GM18517 (cell line): ENCODE measurements at regions not wholly inside any gene's neighbourhood (a gene's known extent, or its start where the extent isn't known, plus 50 kb on each side); places are given as distances from the start of the nearest gene placed in this dataset.

Experiments used
- ATAC-seq: cut with Tn5 transposase; IDR thresholded peaks from one replicate; pipeline ENCODE4 v1.9.1; 2021; ENCODE audit warnings: mild to moderate bottlenecking, moderate library complexity; ENCODE audit not compliant: unreplicated experiment

GRCh38 chr4:22988526-22988925 is 295.8 kb downstream of the GBA3 start:
- no peak for ATAC-seq

- ATAC-seq, result no peak
These were observed 295.1 kb downstream of the GBA3 start for GRCh38 chr4:22987870-22988269.

- ATAC-seq, result no peak
These were observed 294.1 kb downstream of the GBA3 start for GRCh38 chr4:22986881-22987280.

GRCh38 chr4:22986262-22986661 is 293.5 kb downstream of the GBA3 start:
- no peak for ATAC-seq

GRCh38 chr4:22984390-22984789 is 291.7 kb downstream of the GBA3 start:
- no peak for ATAC-seq

GRCh38 chr4:22978656-22979055 is 285.9 kb downstream of the GBA3 start:
- no peak for ATAC-seq

GRCh38 chr4:22970665-22971064 is 277.9 kb downstream of the GBA3 start:
- no peak for ATAC-seq

GRCh38 chr4:22969287-22969896 is 276.7 kb downstream of the GBA3 start:
- no peak for ATAC-seq

GRCh38 chr4:22962295-22962694 is 269.6 kb downstream of the GBA3 start:
- ATAC-seq, result no peak

- no peak for ATAC-seq
These were observed 266.7 kb downstream of the GBA3 start for GRCh38 chr4:22959483-22959882.

- no peak for ATAC-seq
These were observed 265.1 kb downstream of the GBA3 start for GRCh38 chr4:22957774-22958309.

GRCh38 chr4:22949161-22949855 is 256.6 kb downstream of the GBA3 start:
- no peak for ATAC-seq

GRCh38 chr4:22947851-22948250 is 255.1 kb downstream of the GBA3 start:
- ATAC-seq, result no peak

- no peak for ATAC-seq
These were observed 250.3 kb downstream of the GBA3 start for GRCh38 chr4:22942920-22943559.

GRCh38 chr4:22941688-22942375 is 249.1 kb downstream of the GBA3 start:
- no peak for ATAC-seq

- no peak for ATAC-seq
These were observed 239.6 kb downstream of the GBA3 start for GRCh38 chr4:22932326-22932725.

- ATAC-seq, result no peak
These were observed 229.7 kb downstream of the GBA3 start for GRCh38 chr4:22922426-22922825.

GRCh38 chr4:22921936-22922335 is 229.2 kb downstream of the GBA3 start:
- ATAC-seq, result no peak

GRCh38 chr4:22911285-22911684 is 218.5 kb downstream of the GBA3 start:
- no peak for ATAC-seq

- ATAC-seq, result no peak
These were observed 217.5 kb downstream of the GBA3 start for GRCh38 chr4:22910200-22910599.

- no peak for ATAC-seq
These were observed 213.3 kb downstream of the GBA3 start for GRCh38 chr4:22906045-22906444.
